Activated T-helper 2 cell treated with anti-CD3 and anti-CD28 coated beads, Interferon-gamma antibody, Interleukin-2, Interleukin-4, amounts not matched to agents 10 μg/mL and 5 μg/mL and 100 μg/mL, durations not matched to agents 14 hours and 24 hours and 36 hours (primary cell): ENCODE measurements at regions not wholly inside any gene's neighbourhood (a gene's known extent, or its start where the extent isn't known, plus 50 kb on each side); places are given as distances from the start of the nearest gene placed in this dataset.

Experiments
- DNase-seq: peaks from one replicate; pipeline ENCODE4 v3.0.0; 2021; ENCODE audit warnings: low spot score
- H3K27ac Mint-ChIP-seq: one replicate; pipeline ENCODE4 v1.8.0; 2021; ENCODE audit warnings: mixed read lengths
- H3K27me3 Mint-ChIP-seq: one replicate; pipeline ENCODE4 v1.8.0; 2021; ENCODE audit warnings: low read depth, mixed read lengths
- H3K36me3 Mint-ChIP-seq: one replicate; pipeline ENCODE4 v1.8.0; 2021; ENCODE audit warnings: low read depth, mixed read lengths
- H3K4me1 Mint-ChIP-seq: one replicate; pipeline ENCODE4 v1.8.0; 2021; ENCODE audit warnings: low read depth, mixed read lengths
- H3K4me3 Mint-ChIP-seq: one replicate; pipeline ENCODE4 v1.8.0; 2021; ENCODE audit warnings: low read depth, mild to moderate bottlenecking, moderate library complexity, mixed read lengths
- H3K9me3 Mint-ChIP-seq: one replicate; pipeline ENCODE4 v1.8.0; 2021; ENCODE audit warnings: mixed read lengths
- intact Hi-C: fragments of 100-400 bp; cut with micrococcal nuclease; formaldehyde crosslinking; loops from one replicate; pipeline ENCODE4 v1.15.1; 2023

DNA sequence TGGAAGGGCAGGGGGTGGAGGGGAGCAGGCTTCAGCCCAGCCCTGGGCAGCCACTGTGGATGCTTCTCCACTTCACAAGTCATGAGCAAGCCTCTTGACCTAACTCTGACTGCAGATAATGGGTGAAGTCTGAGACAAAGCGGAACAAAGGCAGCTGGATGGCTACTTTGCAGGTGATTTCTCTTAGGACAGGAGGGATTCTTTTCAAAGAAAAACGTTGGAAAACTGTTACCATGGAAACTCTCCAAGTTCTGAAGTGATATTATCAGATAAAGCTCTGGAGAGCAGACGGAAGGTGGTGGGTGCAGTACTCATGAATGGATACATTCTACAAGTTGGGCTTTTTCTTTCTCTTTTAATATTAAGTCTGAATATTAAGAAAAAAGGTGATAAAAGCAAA lies 254.2 kb upstream of the SLCO3A1 start:
- Mint-ChIP-seq H3K27me3 (peaks cover 25% of the 10 kb centered on the region), H3K4me1 (no peaks in the 10 kb centered on the region), H3K36me3 (no peaks in the 10 kb centered on the region), H3K27ac (no peak overlapping the region), H3K4me3 (no peak overlapping the region), H3K9me3 (no peaks in the 10 kb centered on the region)
- intact Hi-C loops, result no loop called here
- DNase-seq, result no peak

DNA sequence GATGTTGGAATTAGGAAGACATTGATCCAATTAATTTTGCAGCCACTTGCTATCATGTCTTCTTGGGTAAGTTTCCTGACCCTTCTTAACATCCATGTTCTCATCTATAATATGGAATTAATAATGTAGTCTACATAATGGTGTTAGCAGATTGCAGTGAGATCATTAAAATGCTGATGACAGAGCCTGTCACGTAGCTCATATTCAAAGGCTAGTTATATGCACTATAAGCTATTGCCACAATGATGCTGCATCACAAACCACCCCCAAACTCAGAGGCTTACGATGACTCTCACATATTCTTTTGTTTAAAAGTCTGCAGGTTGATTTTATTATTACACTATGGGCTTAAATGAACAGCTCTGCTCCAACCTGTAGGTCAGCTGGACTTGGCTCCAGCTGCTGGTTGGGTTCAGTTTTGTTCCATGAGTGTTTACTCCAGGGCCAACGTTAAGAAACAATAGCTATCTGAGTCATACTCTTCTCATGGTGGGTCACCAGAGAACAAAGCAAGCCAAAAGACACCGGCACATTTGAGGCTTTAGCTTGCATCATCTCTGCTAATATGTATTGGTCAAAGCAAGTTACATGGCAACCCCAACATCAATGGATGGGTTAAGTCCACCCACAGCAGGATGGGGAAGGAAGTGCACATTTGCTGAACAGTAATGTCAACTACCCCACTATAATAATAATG lies 250.0 kb upstream of the SLCO3A1 start:
- H3K27me3 Mint-ChIP-seq, result peaks cover 7% of the 10 kb centered on the region
- no peaks in the 10 kb centered on the region for H3K9me3 Mint-ChIP-seq
- H3K36me3 Mint-ChIP-seq, result no peaks in the 10 kb centered on the region
- no peaks in the 10 kb centered on the region for H3K4me1 Mint-ChIP-seq
- DNase-seq, result no peak
- H3K4me3 Mint-ChIP-seq, result no peak overlapping the region
- no peak overlapping the region for H3K27ac Mint-ChIP-seq
- intact Hi-C loops, result no loop called here

DNA sequence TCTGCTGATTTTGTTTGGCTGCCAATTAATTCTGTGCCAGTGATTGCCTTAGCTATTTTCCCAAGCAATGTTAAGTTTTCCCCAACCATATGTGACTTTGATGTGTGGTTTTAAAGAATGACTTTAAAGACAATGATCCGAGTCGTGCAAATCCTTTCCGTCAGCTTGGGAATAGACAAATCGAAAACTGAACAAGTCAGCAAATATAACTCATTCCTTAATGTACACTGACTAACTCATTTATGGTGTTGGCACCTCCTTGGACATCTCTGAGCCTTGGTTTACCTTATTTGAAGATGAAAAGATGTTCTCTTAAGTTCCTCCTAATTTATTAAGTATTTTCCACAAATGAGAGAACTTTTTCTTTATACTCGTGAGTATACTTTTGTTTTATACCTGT lies 249.4 kb upstream of the SLCO3A1 start:
- no peaks in the 10 kb centered on the region for H3K36me3 Mint-ChIP-seq
- no peak overlapping the region for H3K27ac Mint-ChIP-seq
- H3K27me3 Mint-ChIP-seq, result peaks cover 7% of the 10 kb centered on the region
- H3K4me3 Mint-ChIP-seq, result no peak overlapping the region
- intact Hi-C loops, result no loop called here
- no peak for DNase-seq
- no peaks in the 10 kb centered on the region for H3K9me3 Mint-ChIP-seq
- H3K4me1 Mint-ChIP-seq, result no peaks in the 10 kb centered on the region

DNA sequence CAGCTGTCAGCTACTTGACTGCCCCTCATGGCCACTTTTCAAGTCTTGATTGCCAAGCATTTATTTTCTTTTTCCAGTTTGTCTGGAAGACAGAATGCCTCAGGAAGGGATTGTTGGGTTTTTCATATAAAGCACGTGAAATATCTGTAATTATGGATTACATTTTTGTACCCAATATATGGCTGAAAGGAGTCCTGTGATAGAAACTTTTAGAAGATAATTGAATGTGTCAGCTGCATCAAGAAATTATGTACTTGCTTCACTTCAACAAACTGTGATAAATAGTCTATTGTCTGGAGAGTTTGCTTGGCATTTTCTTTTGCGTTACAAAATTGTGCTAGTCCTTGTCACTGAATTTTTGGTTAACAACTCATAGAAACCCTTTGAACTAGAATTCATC lies 247.9 kb upstream of the SLCO3A1 start:
- no peaks in the 10 kb centered on the region for H3K9me3 Mint-ChIP-seq
- H3K4me1 Mint-ChIP-seq, result no peaks in the 10 kb centered on the region
- intact Hi-C loops, result no loop called here
- no peak for DNase-seq
- no peak overlapping the region for H3K27ac Mint-ChIP-seq
- no peak overlapping the region for H3K4me3 Mint-ChIP-seq
- H3K27me3 Mint-ChIP-seq, result peaks cover 7% of the 10 kb centered on the region
- no peaks in the 10 kb centered on the region for H3K36me3 Mint-ChIP-seq

DNA sequence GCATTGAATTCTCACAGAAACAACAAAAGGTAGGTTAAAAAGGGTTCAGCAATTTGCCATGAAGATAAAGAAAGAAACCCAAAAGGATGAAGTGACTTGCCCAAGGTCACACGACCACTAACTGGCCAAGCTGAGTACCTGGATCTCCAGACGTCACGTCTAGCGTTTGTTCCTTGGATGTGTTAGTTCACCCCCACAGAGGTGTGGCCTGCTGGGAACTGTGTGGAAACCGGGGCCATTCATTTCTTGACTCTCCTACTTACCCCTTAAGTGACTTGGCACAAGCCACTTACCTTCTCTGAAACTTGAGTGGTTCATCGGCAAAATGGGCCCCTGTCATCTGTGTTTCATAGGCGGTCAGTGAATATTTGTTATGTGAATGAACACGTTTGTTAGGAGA lies 244.3 kb upstream of the SLCO3A1 start:
- H3K27me3 Mint-ChIP-seq, result peaks cover 4% of the 10 kb centered on the region

DNA sequence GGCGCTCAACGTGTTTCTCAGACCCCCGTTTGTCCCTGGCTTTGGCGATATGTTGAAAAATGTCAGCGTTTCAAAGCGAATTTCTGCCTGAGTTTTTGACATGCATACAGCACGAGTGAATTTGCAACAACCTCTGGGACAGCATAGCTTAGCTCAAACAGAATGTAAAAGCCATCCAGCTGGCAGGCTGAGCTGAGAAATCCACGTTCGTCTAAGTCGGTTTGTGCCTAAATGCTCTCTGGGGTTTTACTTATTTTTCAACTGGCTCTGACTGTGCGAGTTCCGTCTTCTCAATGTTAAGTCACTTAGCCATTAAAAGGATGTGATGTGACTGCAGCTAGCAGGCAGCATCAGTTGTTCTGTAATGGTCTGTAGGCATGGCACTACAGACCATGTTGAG lies 243.5 kb upstream of the SLCO3A1 start:
- Mint-ChIP-seq H3K4me3 (no peak overlapping the region), H3K27me3 (peaks cover under 1% of the 10 kb centered on the region), H3K27ac (no peak overlapping the region), H3K9me3 (no peaks in the 10 kb centered on the region), H3K4me1 (no peaks in the 10 kb centered on the region), H3K36me3 (no peaks in the 10 kb centered on the region)
- DNase-seq, result no peak
- intact Hi-C loops, result no loop called here

More for the DNA sequence above, 244.3 kb upstream of the SLCO3A1 start:
- H3K4me1 Mint-ChIP-seq, result no peaks in the 10 kb centered on the region
- intact Hi-C loops, result no loop called here
- H3K9me3 Mint-ChIP-seq, result no peaks in the 10 kb centered on the region
- no peaks in the 10 kb centered on the region for H3K36me3 Mint-ChIP-seq
- DNase-seq, result no peak
- H3K27ac Mint-ChIP-seq, result no peak overlapping the region
- H3K4me3 Mint-ChIP-seq, result no peak overlapping the region

DNA sequence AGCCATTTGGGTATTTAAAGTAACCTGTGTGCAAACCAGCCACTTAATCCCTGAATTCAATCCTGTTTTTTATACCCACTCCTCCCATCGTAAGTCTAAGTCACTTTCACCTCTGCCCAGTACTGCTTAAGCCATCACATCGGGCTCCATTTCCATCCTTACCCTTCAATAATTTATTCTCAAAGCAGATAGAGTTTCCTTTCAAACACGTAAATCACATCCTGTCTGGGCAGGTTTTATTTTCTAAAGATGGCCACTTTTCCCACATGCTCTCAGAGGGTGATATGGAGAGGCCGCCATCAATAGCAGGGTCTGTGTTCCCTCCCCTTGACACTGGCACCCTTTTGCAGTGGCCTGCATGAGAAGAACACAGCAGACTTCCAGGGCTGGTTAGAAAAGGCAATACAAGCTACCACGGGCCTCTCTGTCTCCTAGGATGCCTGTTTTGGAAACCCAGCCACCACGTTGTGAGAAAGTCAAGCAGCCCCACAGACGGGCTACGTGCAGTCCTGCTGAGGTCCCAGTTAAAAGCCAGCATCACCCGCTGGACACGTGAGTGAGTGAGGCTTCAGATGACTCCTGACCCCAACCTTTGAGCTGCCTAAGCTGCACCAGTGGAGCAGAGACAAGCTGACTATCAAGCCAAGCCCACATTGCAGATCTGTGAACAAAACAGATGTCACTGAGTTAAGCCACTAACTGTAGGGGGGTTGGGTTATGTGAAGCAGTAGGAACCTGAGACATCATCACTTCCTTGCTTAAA lies 241.8 kb upstream of the SLCO3A1 start:
- Mint-ChIP-seq H3K4me3 (no peak overlapping the region), H3K4me1 (no peaks in the 10 kb centered on the region), H3K9me3 (no peaks in the 10 kb centered on the region), H3K27me3 (no peaks in the 10 kb centered on the region), H3K27ac (no peak overlapping the region), H3K36me3 (no peaks in the 10 kb centered on the region)
- DNase-seq, result no peak
- intact Hi-C loops, result no loop called here

DNA sequence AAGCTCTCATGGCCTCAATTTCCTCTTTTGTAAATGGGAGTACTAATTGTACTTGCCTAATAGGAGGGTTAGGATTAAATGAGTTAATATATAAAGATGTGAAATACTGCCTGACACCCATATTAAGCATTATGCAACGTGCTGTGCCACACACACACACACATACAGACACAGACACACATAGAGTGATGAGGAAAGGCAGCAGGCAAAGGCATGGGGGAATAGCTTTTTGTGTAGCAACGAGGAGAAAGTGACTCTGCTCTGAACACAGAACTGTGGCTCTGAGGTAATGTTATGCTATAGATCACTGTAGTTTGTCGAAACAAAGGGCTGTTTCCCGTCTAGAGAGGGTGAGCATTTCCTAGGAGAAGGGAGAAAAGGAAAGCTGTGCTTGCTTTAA lies 233.3 kb upstream of the SLCO3A1 start:
- DNase-seq, result no peak
- Mint-ChIP-seq H3K4me3 (no peak overlapping the region), H3K9me3 (no peaks in the 10 kb centered on the region), H3K27me3 (peaks cover 3% of the 10 kb centered on the region), H3K36me3 (no peaks in the 10 kb centered on the region), H3K27ac (no peak overlapping the region), H3K4me1 (no peaks in the 10 kb centered on the region)
- intact Hi-C loops, result no loop called here

DNA sequence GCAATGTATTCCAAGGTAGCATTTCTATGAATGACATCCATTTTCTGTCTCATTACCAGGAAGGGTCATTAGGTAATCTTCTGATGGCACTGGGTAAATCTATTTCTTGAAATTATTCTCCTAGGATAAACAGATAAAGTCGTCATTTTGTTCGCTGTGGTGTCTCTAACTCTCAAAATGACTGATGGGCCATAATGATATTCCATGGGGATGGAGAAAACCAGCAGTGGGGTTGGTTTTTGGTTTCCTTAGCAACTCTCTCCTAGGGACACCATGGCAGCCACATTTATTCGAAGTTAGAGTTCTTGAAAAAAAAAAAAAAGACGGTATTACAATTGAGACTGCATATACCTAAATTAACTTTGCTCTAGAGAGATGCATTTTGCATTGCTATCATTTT lies 231.3 kb upstream of the SLCO3A1 start:
- H3K36me3 Mint-ChIP-seq, result no peaks in the 10 kb centered on the region
- H3K27me3 Mint-ChIP-seq, result peaks cover 3% of the 10 kb centered on the region
- no peak for DNase-seq
- intact Hi-C loops, result no loop called here
- no peaks in the 10 kb centered on the region for H3K4me1 Mint-ChIP-seq
- no peak overlapping the region for H3K27ac Mint-ChIP-seq
- no peak overlapping the region for H3K4me3 Mint-ChIP-seq
- H3K9me3 Mint-ChIP-seq, result no peaks in the 10 kb centered on the region

DNA sequence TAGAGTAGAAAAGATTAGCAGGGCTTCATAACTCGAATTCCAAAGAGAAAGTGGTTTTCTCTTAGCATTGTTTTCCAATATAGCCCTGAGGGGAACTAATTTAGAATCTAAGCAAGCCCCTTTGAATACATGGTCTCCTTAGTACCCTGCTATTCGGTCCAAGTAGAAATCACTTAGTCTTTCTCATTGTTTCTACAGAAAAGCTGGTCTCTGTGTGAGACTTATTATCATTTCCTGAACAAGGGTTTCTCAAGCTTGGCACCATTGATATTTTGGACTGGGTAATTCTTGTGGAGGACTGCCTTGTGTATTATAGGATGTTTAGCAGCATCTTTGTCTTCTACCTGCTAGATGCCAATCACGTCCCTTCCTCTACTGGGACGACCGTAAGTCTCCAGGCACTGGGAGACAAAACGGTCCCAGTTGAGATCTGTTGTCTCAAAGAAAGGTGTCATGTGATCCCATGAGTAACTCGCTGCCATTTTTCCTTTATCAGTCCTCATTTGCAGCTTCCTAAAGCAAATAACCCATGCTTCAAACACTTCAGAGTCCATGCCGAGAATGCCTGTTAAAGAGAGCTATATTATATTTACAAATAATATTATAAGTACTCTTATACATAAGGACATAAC lies 230.7 kb upstream of the SLCO3A1 start:
- no peaks in the 10 kb centered on the region for H3K9me3 Mint-ChIP-seq
- H3K27me3 Mint-ChIP-seq, result peaks cover 3% of the 10 kb centered on the region
- no peak overlapping the region for H3K27ac Mint-ChIP-seq
- intact Hi-C loops, result no loop called here
- no peaks in the 10 kb centered on the region for H3K4me1 Mint-ChIP-seq
- no peak overlapping the region for H3K4me3 Mint-ChIP-seq
- no peaks in the 10 kb centered on the region for H3K36me3 Mint-ChIP-seq
- DNase-seq, result no peak

DNA sequence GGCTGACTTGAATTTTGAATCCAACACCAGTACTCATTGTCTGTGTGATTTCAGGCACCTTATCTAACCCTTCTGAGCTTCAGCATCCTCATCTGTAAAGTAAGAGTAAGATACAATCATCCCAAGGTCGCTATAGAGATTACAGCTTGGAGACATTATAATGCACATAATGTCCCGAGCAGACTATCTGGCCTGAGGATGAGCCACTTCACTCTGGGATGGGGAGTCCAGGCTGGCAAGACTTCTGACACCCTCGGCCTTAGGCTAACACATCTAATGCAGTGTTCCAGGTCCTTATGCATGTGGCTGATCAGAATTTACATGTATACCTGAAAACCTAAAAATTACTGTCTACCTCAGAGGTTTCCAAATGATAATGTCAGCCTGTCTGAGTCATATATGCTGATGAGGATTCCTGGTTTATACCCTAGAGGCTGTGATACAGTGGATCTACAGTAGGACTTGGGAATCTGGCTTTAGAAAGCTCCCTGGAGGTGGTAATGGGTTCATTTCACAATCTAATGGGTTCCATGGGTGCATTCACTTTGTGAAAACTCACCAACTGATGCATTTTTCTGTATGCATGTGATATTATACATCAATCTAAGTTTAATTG lies 229.0 kb upstream of the SLCO3A1 start:
- Mint-ChIP-seq H3K27me3 (no peaks in the 10 kb centered on the region), H3K4me3 (no peak overlapping the region), H3K27ac (no peak overlapping the region)

DNA sequence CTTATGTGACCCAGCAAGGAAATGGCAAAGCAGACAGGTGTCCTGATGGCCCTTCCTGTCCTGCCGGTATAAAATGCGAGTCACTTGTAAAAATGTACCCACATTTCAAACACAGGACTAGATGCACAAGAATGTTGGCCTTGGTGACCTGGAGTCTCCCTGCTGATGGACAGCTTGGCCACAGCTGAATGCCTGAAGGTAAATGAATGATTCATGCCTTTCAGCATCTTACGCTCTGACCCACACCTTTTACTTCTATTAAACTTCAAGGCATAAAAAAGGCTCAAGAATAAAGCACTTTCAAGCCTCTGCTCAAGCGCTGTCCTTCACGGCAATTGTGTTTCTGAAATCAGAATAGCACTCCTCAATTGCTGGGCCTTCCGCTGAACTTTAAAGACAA lies 228.0 kb upstream of the SLCO3A1 start:
- no peak overlapping the region for H3K4me3 Mint-ChIP-seq
- H3K9me3 Mint-ChIP-seq, result no peaks in the 10 kb centered on the region
- intact Hi-C loops, result no loop called here
- H3K4me1 Mint-ChIP-seq, result no peaks in the 10 kb centered on the region
- H3K36me3 Mint-ChIP-seq, result no peaks in the 10 kb centered on the region
- H3K27me3 Mint-ChIP-seq, result no peaks in the 10 kb centered on the region
- no peak for DNase-seq
- no peak overlapping the region for H3K27ac Mint-ChIP-seq

More for the DNA sequence above, 229.0 kb upstream of the SLCO3A1 start:
- intact Hi-C loops, result no loop called here
- Mint-ChIP-seq H3K36me3 (no peaks in the 10 kb centered on the region), H3K4me1 (no peaks in the 10 kb centered on the region), H3K9me3 (no peaks in the 10 kb centered on the region)
- no peak for DNase-seq
